Mesendoderm (in vitro differentiated cells): ENCODE measurements at regions not wholly inside any gene's neighbourhood (a gene's known extent, or its start where the extent isn't known, plus 50 kb on each side); places are given as distances from the start of the nearest gene placed in this dataset. TPM values are rescaled to one million over a fixed set of nuclear protein-coding genes. Genes with fewer than 3 reads are reported as not detected.

Experiments used
- DNase-seq: peaks from one replicate; pipeline ENCODE4 v3.0.0; 2013
- H2AK5ac ChIP-seq: 2 replicates; pipeline ENCODE4 v1.6.1; 2013; ENCODE audit warnings: low read length, inconsistent platforms
- H2BK120ac ChIP-seq: 2 replicates; pipeline ENCODE4 v1.6.1; 2013; ENCODE audit warnings: low read depth, mild to moderate bottlenecking, low read length, moderate library complexity, mixed read lengths
- H2BK15ac ChIP-seq: replicated peaks from 2 replicates; pipeline ENCODE4 v1.6.1; 2013; ENCODE audit warnings: low read depth, mild to moderate bottlenecking, moderate library complexity
- H2BK5ac ChIP-seq: 2 replicates; pipeline ENCODE4 v1.6.1; 2013; ENCODE audit warnings: low read length, inconsistent platforms
- H3K18ac ChIP-seq: 2 replicates; pipeline ENCODE4 v1.6.1; 2013; ENCODE audit warnings: mild to moderate bottlenecking, low read length, mixed read lengths
- H3K23ac ChIP-seq: one replicate; pipeline ENCODE4 v1.6.1; 2013; ENCODE audit warnings: low read length
- H3K27ac ChIP-seq: 2 replicates; pipeline ENCODE4 v1.5.1; 2013; ENCODE audit warnings: low read depth, mild to moderate bottlenecking, inconsistent platforms, low read length, moderate library complexity
- H3K27me3 ChIP-seq: 2 replicates; pipeline ENCODE4 v1.6.1; 2013; ENCODE audit warnings: low read length, control low read depth, mild to moderate bottlenecking, inconsistent platforms; ENCODE audit not compliant: insufficient read depth, poor library complexity
- H3K36me3 ChIP-seq: 2 replicates; pipeline ENCODE4 v1.6.1; 2013; ENCODE audit warnings: low read length, inconsistent platforms; ENCODE audit not compliant: control insufficient read depth, insufficient read depth
- H3K4ac ChIP-seq: one replicate; pipeline ENCODE4 v1.6.1; 2013; ENCODE audit warnings: low read depth, mild to moderate bottlenecking, low read length, moderate library complexity
- H3K4me1 ChIP-seq: 2 replicates; pipeline ENCODE4 v1.6.1; 2013; ENCODE audit warnings: low read depth, low read length, inconsistent platforms; ENCODE audit not compliant: control insufficient read depth
- H3K4me2 ChIP-seq: 2 replicates; pipeline ENCODE4 v1.6.1; 2013; ENCODE audit warnings: low read length
- H3K4me3 ChIP-seq: 2 replicates; pipeline ENCODE4 v1.5.1; 2013; ENCODE audit warnings: mild to moderate bottlenecking, low read length
- H3K56ac ChIP-seq: one replicate; pipeline ENCODE4 v1.6.1; 2013; ENCODE audit warnings: low read length
- H3K79me1 ChIP-seq: 2 replicates; pipeline ENCODE4 v1.6.1; 2013; ENCODE audit warnings: low read length, inconsistent platforms
- H3K79me2 ChIP-seq: 2 replicates; pipeline ENCODE4 v1.6.1; 2013; ENCODE audit warnings: mild to moderate bottlenecking, low read length; ENCODE audit not compliant: control insufficient read depth, insufficient read depth
- H3K9ac ChIP-seq: 2 replicates; pipeline ENCODE4 v1.6.1; 2013; ENCODE audit warnings: low read length, inconsistent platforms
- H4K5ac ChIP-seq: one replicate; pipeline ENCODE4 v1.6.1; 2013; ENCODE audit warnings: low read length
- H4K8ac ChIP-seq: one replicate; pipeline ENCODE4 v1.6.1; 2013; ENCODE audit warnings: low read depth, mild to moderate bottlenecking, control low read depth, low read length, moderate library complexity
- WGBS: extraction: QIAGEN DNeasy Blood & Tissue Kit; methylation state at CpG from one replicate; pipeline ENCODE4 v1.1.7; 2013; ENCODE audit warnings: low lambda C conversion rate, missing lambda C conversion rate; ENCODE audit not compliant: insufficient coverage; ENCODE audit errors: extremely low coverage; 5-methylcytosine and 5-hydroxymethylcytosine counted together
- small RNA-seq: library from polyadenylated mRNA; stranded (forward); fragments of <200 nt; extraction: miRNeasy Mini kit (QIAGEN cat#:217004); gene quantifications from one replicate; pipeline ENCODE3, GENCODE V24; 2013; ENCODE audit not compliant: insufficient read depth

DNA sequence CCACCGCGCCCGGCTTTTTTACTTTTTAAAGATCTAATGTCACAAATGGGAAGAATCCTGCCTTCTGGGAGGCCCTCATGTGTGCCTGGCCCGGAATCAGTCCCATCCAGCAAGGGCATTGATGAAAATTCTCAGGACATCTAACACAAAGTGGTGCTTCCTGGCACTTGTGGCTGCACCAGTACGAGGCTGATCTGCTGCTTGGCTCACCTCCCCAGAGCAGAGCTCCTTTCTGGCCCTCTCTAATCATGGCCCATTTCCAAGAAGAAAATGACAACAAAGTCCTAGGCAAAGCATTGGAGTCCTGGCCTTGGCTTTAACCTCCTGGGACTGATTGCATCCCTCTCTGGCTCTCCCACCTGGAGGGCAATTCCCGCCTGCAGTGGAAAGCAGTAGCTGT lies 50.7 kb upstream of the SIAH1 start:
- H3K9ac ChIP-seq: no peak overlapping the region
- WGBS: no CpG with 5 or more reads among the region's 6 CpGs
- no peak overlapping the region for H4K5ac ChIP-seq
- no peak overlapping the region for H3K4me3 ChIP-seq
- H3K23ac ChIP-seq: no peak overlapping the region
- no peak overlapping the region for H3K27ac ChIP-seq
- H3K27me3 ChIP-seq: no peaks in the 10 kb centered on the region
- H3K56ac ChIP-seq: no peak overlapping the region
- no peaks in the 10 kb centered on the region for H3K36me3 ChIP-seq
- no peaks in the 10 kb centered on the region for H3K79me1 ChIP-seq
- no peak overlapping the region for H2BK120ac ChIP-seq
- H3K4me1 ChIP-seq: no peaks in the 10 kb centered on the region
- no peak overlapping the region for H3K18ac ChIP-seq
- no peak for DNase-seq
- no peak overlapping the region for H3K4ac ChIP-seq
- H3K79me2 ChIP-seq: no peaks in the 10 kb centered on the region
- no peak overlapping the region for H3K4me2 ChIP-seq
- no peak overlapping the region for H2BK15ac ChIP-seq
- H2BK5ac ChIP-seq: no peak overlapping the region
- H4K8ac ChIP-seq: no peak overlapping the region
- no peak overlapping the region for H2AK5ac ChIP-seq

DNA sequence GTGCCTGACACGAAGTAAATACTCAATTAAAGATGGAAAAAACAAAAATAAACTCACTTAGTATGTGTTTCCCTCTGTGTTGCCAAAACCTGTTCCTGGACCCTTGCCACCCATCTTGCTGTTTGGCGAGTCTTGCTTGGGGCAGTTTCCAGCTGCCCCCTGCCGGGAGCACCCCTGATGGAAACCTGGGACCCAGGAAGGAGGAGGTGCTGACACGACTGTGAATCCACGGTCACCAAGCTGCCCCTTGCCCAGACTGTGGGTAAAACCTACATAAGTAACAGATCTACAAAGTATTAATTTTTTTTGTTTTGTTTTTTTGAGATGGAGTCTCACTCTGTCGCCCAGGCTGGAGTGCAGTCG lies 50.1 kb upstream of the SIAH1 start:
- no peak overlapping the region for H3K4ac ChIP-seq
- WGBS: no CpG with 5 or more reads among the region's 7 CpGs
- H3K4me3 ChIP-seq: no peak overlapping the region
- H2BK15ac ChIP-seq: no peak overlapping the region
- no peak overlapping the region for H3K27ac ChIP-seq
- no peak overlapping the region for H2AK5ac ChIP-seq
- no peaks in the 10 kb centered on the region for H3K27me3 ChIP-seq
- H3K4me1 ChIP-seq: no peaks in the 10 kb centered on the region
- H3K79me1 ChIP-seq: no peaks in the 10 kb centered on the region
- no peak overlapping the region for H4K8ac ChIP-seq
- H3K79me2 ChIP-seq: no peaks in the 10 kb centered on the region
- DNase-seq: no peak
- no peak overlapping the region for H3K56ac ChIP-seq
- H3K23ac ChIP-seq: no peak overlapping the region
- no peaks in the 10 kb centered on the region for H3K36me3 ChIP-seq
- no peak overlapping the region for H3K18ac ChIP-seq
- no peak overlapping the region for H2BK120ac ChIP-seq
- no peak overlapping the region for H3K4me2 ChIP-seq
- H4K5ac ChIP-seq: no peak overlapping the region
- H3K9ac ChIP-seq: no peak overlapping the region
- no peak overlapping the region for H2BK5ac ChIP-seq

Small RNA genes in the stretch of these regions (small RNA-seq; reads per million reads assigned to genes)
- gene AC026470.1: not detected
